Erythroblast (primary cell): ENCODE measurements at regions not wholly inside any gene's neighbourhood (a gene's known extent, or its start where the extent isn't known, plus 50 kb on each side); places are given as distances from the start of the nearest gene placed in this dataset.

Experiments
- DNase-seq, 2 experiments: peaks; one replicate each; lab custom pipeline; 2025; lab: John Stamatoyannopoulos, UW
- GATA1 ChIP-seq: IDR thresholded peaks from 2 replicates; pipeline ENCODE4 v1.6.1; 2011; ENCODE audit warnings: low read depth, mild to moderate bottlenecking, control low read depth, low read length, moderate library complexity
- POLR2A ChIP-seq: IDR thresholded peaks from 2 replicates; pipeline ENCODE4 v1.6.1; 2011; ENCODE audit warnings: mild to moderate bottlenecking, low read length

- DNase-seq = no peak
- TF ChIP-seq GATA1 (no peak), POLR2A (no peak)
Observed at GRCh38 chr14:94690896-94691659, 78.8 kb downstream of the GSC start.

DNA sequence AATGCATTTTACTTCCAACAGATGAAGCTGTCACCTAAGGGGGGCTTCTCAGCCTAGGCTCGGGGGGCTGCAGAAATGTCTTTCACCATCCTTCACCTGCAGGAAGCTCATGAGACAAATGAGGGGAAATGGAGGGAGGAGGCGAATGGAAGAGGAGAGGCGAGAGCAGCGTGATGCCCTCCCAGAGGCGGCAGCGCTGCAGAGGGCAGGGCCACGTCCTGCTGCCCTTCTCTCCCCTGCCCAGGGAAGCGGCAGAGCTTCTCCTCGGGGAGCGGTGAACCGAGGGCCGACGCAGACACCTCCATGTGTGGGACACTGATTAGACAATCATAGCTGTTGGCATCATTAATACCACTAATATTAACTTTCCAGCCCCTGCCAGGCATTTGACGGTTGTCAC is 78.3 kb downstream of the SERPINA3 start:
- DNase-seq = no peak
- TF ChIP-seq GATA1 (no peak), POLR2A (no peak)

DNA sequence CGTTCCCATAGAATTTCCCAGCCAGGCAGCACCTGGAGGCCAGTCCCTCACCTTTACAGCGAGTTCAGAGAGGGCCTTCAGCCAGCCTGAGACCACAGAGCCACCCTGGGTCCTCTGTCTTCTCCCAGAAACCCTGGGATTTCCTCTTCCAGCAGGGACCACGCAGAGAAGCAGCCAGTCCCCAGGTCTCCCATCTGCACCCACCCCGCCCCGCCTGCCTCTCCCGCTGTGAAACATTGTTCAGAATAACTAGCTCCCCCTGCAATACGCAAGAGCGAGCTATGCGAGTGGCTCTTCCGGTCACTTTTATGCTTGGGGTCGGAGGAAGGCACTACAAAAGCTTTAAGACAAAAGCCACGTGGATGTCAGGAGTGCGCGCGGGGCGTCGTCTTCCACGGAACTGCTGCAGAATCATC is 77.8 kb downstream of the SERPINA3 start:
- no peak for TF ChIP-seq POLR2A
- no peak for TF ChIP-seq GATA1
- DNase-seq = no peak

GRCh38 chr14:94689218-94689984 is 77.2 kb downstream of the SERPINA3 start:
- peak; percentile 25 to 55 for DNase-seq
- TF ChIP-seq POLR2A = no peak
- no peak for TF ChIP-seq GATA1

DNA sequence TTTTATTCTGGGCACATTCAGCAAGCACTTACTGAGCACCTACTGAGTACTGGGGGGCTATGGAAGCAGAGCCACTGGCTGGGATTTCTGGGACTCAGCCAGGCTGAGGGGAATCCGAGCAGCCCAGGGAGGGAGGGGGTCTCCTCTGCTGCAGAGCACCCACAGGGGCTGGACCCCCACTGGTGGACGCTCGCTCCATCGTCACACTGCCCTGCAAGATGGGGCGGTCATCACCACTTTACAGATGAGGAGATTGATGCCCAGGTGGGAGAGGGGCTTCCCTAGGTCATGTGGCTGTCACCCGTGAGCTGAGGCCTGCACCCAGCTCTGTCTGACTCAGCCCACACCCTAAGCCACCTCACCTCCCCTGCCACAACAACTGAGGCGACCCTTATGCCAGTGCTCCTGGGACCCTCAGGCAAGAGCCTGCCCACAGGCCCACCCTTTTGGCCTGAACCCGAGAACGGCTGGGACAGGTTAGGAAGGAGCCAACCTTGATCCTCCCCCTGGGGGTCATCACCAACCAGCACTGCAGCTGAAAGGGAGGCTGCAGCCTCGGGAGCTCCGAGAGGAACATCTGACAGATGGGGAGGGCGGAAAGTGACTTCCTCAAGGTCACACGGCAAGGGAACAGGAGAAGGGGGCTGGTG is 74.4 kb downstream of the SERPINA3 start:
- DNase-seq = no peak
- no peak for TF ChIP-seq GATA1

DNA sequence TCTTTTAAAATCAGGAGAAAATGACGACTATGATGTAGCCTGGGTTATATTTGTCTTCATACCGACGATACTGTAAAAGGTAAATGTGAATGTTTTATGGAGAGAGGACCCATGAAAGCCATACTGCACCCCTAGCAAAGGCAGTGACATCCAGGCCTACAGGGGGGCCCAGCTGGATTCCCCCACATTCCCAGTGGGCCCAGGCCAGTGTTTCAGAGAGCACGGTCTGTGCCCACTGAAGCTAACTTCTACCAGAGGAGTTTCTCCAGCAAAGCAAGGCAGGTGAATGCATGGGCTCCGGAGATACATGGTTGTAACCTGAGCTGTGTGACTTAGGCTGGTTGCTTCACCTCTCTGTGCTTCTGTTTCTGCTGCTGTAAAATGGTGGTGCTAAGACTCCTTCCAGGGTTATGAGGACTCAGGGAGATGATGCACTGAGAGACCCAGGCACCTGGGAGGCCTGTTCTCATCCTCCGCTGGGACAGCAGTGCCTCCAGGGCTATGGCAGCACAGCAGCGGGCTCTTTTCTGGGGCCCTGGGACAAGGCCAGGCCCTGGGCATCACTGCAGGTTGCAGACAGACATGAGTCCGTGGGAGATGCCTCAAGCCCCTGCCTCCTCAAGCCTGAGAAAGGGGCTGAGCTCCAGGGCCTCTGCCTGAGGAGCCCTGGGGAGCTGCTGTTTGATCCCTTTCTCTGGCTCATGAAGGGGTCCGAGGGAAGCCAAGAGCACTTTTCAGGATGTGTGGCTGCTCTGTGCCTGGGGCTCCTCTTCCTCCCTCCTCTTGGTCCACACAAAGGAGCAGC is 73.7 kb downstream of the SERPINA3 start:
- no peak for DNase-seq
- TF ChIP-seq GATA1 (no peak), POLR2A (no peak)

DNA sequence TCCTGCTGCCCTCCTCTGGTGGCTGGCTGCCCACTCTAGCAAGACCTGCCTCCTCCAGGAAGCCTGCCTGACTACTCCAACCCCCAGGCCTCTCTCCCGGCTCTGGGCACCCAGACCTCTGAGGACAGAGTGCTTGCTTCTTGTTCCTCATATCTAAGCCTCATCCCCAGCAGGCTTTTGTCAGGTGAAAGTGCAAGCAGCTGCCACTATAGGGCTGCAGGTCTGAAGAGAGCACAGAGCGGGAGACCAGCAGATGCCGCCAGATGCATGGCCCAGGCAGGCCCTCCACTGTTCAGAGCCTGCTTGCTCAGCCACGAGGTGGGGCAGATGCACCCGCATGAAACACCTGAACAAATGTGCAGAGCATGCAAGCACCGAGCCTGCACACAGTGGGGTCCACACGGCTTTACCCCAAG is 73.0 kb downstream of the SERPINA3 start:
- no peak for DNase-seq
- TF ChIP-seq GATA1 = no peak
- no peak for TF ChIP-seq POLR2A

DNA sequence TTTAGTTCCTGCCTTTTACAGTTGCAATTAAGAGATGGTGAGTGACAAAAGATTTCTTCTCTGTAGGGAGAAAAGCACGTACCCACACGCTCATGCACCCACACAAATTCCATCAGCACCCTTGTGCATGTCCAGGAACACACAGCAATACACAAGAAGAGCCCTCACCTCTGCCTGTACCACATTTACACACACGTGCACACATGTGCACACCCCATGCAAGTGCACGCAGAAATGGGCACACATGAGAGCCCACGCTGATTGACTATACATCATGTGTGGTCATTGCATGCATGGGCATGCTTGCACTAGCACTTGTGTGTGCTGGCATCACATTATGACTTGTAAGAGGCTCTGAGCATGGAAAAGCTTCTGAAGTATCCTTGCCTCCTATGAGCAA is 70.5 kb downstream of the SERPINA3 start:
- DNase-seq = no peak
- TF ChIP-seq GATA1 = no peak

GRCh38 chr14:94682061-94682516 is 69.9 kb downstream of the SERPINA3 start:
- TF ChIP-seq POLR2A (no peak), GATA1 (no peak)
- DNase-seq = no peak

DNA sequence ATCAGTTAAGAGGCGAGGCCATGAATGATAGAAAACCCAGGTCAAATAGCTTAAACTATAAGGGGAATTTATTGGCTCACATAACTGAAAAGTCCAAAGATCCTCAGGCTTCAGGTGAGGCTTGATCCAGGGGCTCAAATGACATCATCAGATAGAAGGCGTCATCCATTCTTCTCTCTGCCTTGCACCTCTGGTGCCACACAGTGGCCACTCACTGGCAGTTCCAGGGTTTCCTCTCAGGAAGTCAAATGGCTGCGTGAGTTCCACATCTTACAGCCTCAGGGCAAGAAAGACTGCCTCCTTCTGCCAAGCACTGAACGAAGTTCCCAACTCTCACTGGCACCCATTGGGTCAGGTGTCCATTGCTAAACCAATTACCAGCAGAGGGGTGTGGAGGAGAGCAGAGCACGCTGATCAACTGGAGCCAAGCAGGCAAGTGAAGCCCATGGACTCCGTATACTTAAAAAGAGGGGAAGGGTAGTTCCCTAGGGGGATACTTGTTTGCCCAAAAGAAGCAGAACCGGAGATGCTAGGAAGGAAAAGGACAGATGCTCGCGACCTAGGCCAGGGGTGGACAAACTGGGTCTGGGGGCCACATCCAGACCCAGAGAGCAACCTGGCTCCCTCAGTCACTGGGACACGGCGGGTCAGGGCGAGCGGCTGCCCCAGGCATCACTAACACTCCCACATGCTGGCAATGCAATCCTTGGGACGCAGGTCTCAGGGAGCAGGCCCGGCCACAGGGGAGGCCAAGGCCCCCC is 69.3 kb downstream of the SERPINA3 start:
- peak in 1 of 2 experiments; percentile 15 for DNase-seq
- TF ChIP-seq GATA1 (no peak), POLR2A (no peak)

DNA sequence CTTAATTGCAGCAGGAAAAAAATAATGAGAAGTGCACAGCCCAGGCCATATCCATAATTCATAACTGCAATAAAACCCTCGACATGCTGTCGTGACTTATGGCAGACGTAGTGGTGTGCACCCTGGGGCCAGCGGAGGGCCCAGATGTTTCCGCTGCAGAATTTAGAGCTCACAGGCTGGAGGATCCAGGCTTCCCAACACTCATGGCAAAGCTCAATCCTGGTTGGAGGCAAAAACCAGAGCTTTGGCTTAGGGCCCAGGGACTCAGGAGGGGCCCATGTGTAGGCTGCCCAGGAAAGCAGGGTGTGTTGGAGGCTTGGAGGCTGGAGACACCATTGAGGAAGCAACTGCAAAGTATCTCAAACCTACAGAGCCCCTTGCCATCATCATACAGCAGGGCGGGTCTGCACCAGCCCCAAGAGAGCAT is 68.7 kb downstream of the SERPINA3 start:
- no peak for DNase-seq

More for the DNA sequence above, 68.7 kb downstream of the SERPINA3 start:
- TF ChIP-seq GATA1 (no peak), POLR2A (no peak)
